OCI-LY3 (cell line): ENCODE measurements at regions not wholly inside any gene's neighbourhood (a gene's known extent, or its start where the extent isn't known, plus 50 kb on each side); places are given as distances from the start of the nearest gene placed in this dataset.

ENCODE experiments used
- H2AFZ ChIP-seq: fragments of 200-600, 300-600 bp; shearing (Covaris generic); 2 replicates; pipeline ENCODE4 v1.6.0; 2014; ENCODE audit warnings: antibody characterized with exemption, low read depth, low read length
- H3K27ac ChIP-seq: fragments of 200-600, 300-600 bp; sonication (generic); 2 replicates; pipeline ENCODE4 v1.5.1; 2014; ENCODE audit warnings: mild to moderate bottlenecking, low read length, moderate library complexity, mixed read lengths
- H3K27me3 ChIP-seq: fragments of 200-600, 300-600 bp; sonication (generic); 2 replicates; pipeline ENCODE4 v1.6.1; 2014; ENCODE audit warnings: low read depth, low read length, mixed read lengths
- H3K36me3 ChIP-seq: fragments of 200-600, 300-600 bp; sonication (generic); replicated peaks from 2 replicates; pipeline ENCODE3; 2014; ENCODE audit warnings: low read depth, low read length, mixed read lengths
- H3K4me1 ChIP-seq: fragments of 300-600, 200-600 bp; sonication (generic); 2 replicates; pipeline ENCODE4 v1.6.1; 2014; ENCODE audit warnings: low read length, mixed read lengths
- H3K4me2 ChIP-seq: fragments of 200-600, 300-600 bp; sonication (generic); 2 replicates; pipeline ENCODE4 v1.6.1; 2014; ENCODE audit warnings: low read length, mixed read lengths
- H3K4me3 ChIP-seq: fragments of 300-600, 200-600 bp; sonication (generic); 2 replicates; pipeline ENCODE4 v1.5.1; 2014; ENCODE audit warnings: antibody characterized with exemption, mild to moderate bottlenecking, low read length, moderate library complexity
- H3K79me2 ChIP-seq: fragments of 300-600, 200-600 bp; shearing (Covaris generic); 2 replicates; pipeline ENCODE4 v1.6.1; 2014; ENCODE audit warnings: mild to moderate bottlenecking, low read length, mixed read lengths
- H3K9ac ChIP-seq: fragments of 300-600, 200-600 bp; shearing (Covaris generic); 2 replicates; pipeline ENCODE4 v1.6.0; 2014; ENCODE audit warnings: mild to moderate bottlenecking, low read length, moderate library complexity
- H3K9me3 ChIP-seq: fragments of 200-600, 300-600 bp; shearing (Covaris generic); 2 replicates; pipeline ENCODE4 v1.6.1; 2014; ENCODE audit warnings: low read length, mixed read lengths; ENCODE audit not compliant: insufficient read depth
- H4K20me1 ChIP-seq: fragments of 200-600, 300-600 bp; sonication (generic); 2 replicates; pipeline ENCODE4 v1.6.1; 2016; ENCODE audit warnings: low read length, mixed read lengths; ENCODE audit not compliant: insufficient read depth
- CTCF ChIP-seq: fragments of 200-600, 300-600 bp; sonication (generic); IDR thresholded peaks from 2 replicates; pipeline ENCODE4 v1.5.1; 2014; ENCODE audit warnings: antibody characterized with exemption, low read length, low read depth
- EZH2phosphoT487 ChIP-seq: fragments of 200-600 bp; shearing (Covaris generic); IDR thresholded peaks from 2 replicates; pipeline ENCODE4 v1.6.1; 2018; ENCODE audit warnings: antibody characterized with exemption, mixed run types, low read depth

- Histone ChIP-seq H3K4me2 (no peak overlapping the region), H2AFZ (no peak overlapping the region), H3K27ac (no peak overlapping the region), H3K9me3 (no peaks in the 10 kb centered on the region), H4K20me1 (no peaks in the 10 kb centered on the region), H3K79me2 (no peaks in the 10 kb centered on the region), H3K27me3 (no peaks in the 10 kb centered on the region), H3K4me3 (no peak overlapping the region), H3K4me1 (no peaks in the 10 kb centered on the region), H3K9ac (no peak overlapping the region), H3K36me3 (no peaks in the 10 kb centered on the region)
- no peak for TF ChIP-seq CTCF
- no peak for TF ChIP-seq EZH2phosphoT487
Measured at GRCh38 chr6:21840428-21840827, 246.9 kb downstream of the SOX4 start.

- no peak for TF ChIP-seq EZH2phosphoT487
- TF ChIP-seq CTCF = no peak
- Histone ChIP-seq H3K27ac (no peak overlapping the region), H3K4me3 (no peak overlapping the region), H3K79me2 (no peaks in the 10 kb centered on the region), H3K36me3 (no peaks in the 10 kb centered on the region), H3K4me2 (no peak overlapping the region), H3K27me3 (no peaks in the 10 kb centered on the region), H2AFZ (no peak overlapping the region), H3K9ac (no peak overlapping the region), H3K4me1 (no peaks in the 10 kb centered on the region), H3K9me3 (no peaks in the 10 kb centered on the region), H4K20me1 (no peaks in the 10 kb centered on the region)
Measured at GRCh38 chr6:21842875-21843645, 249.5 kb downstream of the SOX4 start.

- Histone ChIP-seq H3K9ac (no peak overlapping the region), H4K20me1 (no peaks in the 10 kb centered on the region), H3K4me3 (no peak overlapping the region), H3K4me1 (no peaks in the 10 kb centered on the region), H3K27me3 (no peaks in the 10 kb centered on the region), H3K4me2 (no peak overlapping the region), H2AFZ (no peak overlapping the region), H3K79me2 (no peaks in the 10 kb centered on the region), H3K36me3 (no peaks in the 10 kb centered on the region), H3K9me3 (no peaks in the 10 kb centered on the region), H3K27ac (no peak overlapping the region)
- TF ChIP-seq EZH2phosphoT487 (no peak), CTCF (no peak)
Measured at GRCh38 chr6:21844120-21844917, 250.8 kb downstream of the SOX4 start.

GRCh38 chr6:21845018-21845417 is 251.5 kb downstream of the SOX4 start:
- Histone ChIP-seq H2AFZ (no peak overlapping the region), H3K9me3 (no peaks in the 10 kb centered on the region), H3K9ac (no peak overlapping the region), H3K4me1 (no peaks in the 10 kb centered on the region), H3K36me3 (no peaks in the 10 kb centered on the region), H3K79me2 (no peaks in the 10 kb centered on the region), H3K27ac (no peak overlapping the region), H4K20me1 (no peaks in the 10 kb centered on the region), H3K4me2 (no peak overlapping the region), H3K4me3 (no peak overlapping the region), H3K27me3 (no peaks in the 10 kb centered on the region)
- TF ChIP-seq EZH2phosphoT487 = no peak
- TF ChIP-seq CTCF = no peak
